ENCODE measurements at regions not wholly inside any gene's neighbourhood (a gene's known extent, or its start where the extent isn't known, plus 50 kb on each side); places are given as distances from the start of the nearest gene placed in this dataset.

- Histone ChIP-seq H2AK5ac (ENCODE audit: insufficient read length, low read length) (no peak overlapping the region), H3K4me2 (ENCODE audit: insufficient read depth, insufficient read length, low read length) (no peak overlapping the region), H3K14ac (ENCODE audit: insufficient read depth, low read length) (no peak overlapping the region), H4K20me1 (ENCODE audit: control insufficient read depth, insufficient read depth, insufficient read length) (no peaks in the 10 kb centered on the region), H3K27me3 (ENCODE audit: insufficient read depth, low read length) (no peaks in the 10 kb centered on the region), H2BK15ac (ENCODE audit: low read depth, low read length) (no peak overlapping the region), H2AFZ (ENCODE audit: low read length) (no peak overlapping the region), H2BK120ac (ENCODE audit: low read depth, low read length, poor library complexity, severe bottlenecking) (no peak overlapping the region), H3K4ac (ENCODE audit: low read depth, low read length) (no peak overlapping the region), H3K9me3 (ENCODE audit: control insufficient read depth, low read depth, low read length) (no peaks in the 10 kb centered on the region), H4K91ac (ENCODE audit: insufficient read length, low read depth, low read length) (no peak overlapping the region), H4K8ac (replicated peaks; ENCODE audit: insufficient read length, low read depth, low read length) (no peak overlapping the region), H3K79me1 (ENCODE audit: insufficient read depth, low read depth, low read length, poor library complexity, severe bottlenecking) (no peaks in the 10 kb centered on the region), H3K23me2 (ENCODE audit: insufficient read length, low read depth, low read length, poor library complexity, severe bottlenecking) (no peaks in the 10 kb centered on the region), H2BK12ac (ENCODE audit: insufficient read length, low read depth, low read length) (no peak overlapping the region), H2BK20ac (ENCODE audit: low read depth, low read length, poor library complexity, severe bottlenecking) (no peak overlapping the region), H3K23ac (ENCODE audit: insufficient read length, low read depth, low read length) (no peak overlapping the region), H3K4me1 (ENCODE audit: insufficient read depth, low read length) (peaks cover 2% of the 10 kb centered on the region; the same call in 1 of the 2 replicates), H3K9ac (ENCODE audit: extremely low read depth, insufficient read length, low read length) (no peak overlapping the region), H2BK5ac (ENCODE audit: insufficient read length, low read length) (no peak overlapping the region), H3K56ac (ENCODE audit: insufficient read length, low read depth, low read length) (no peak overlapping the region), H3K18ac (ENCODE audit: insufficient read length, low read depth, low read length) (no peak overlapping the region), H3K79me2 (ENCODE audit: insufficient read depth, low read length) (no peaks in the 10 kb centered on the region), H4K5ac (ENCODE audit: insufficient read length, low read depth, low read length) (no peak overlapping the region), H3T11ph (ENCODE audit: low read length) (no peak overlapping the region), H3K27ac (ENCODE audit: insufficient read length, low read depth, low read length) (no peak overlapping the region)
- H3K27me3 Mint-ChIP-seq (ENCODE audit: low read depth), result peaks cover 25% of the 10 kb centered on the region
- no peak for TF ChIP-seq CTCF (conservative IDR thresholded peaks at IDR 0.05)
- H3K27ac Mint-ChIP-seq, result no peak overlapping the region
- no peak overlapping the region for H3K4me3 Mint-ChIP-seq
- H3K36me3 Mint-ChIP-seq (ENCODE audit: insufficient read depth in 1 of 3, low read depth in 3 of 3), result no peaks in the 10 kb centered on the region
- no peak for DNase-seq
- H3K4me1 Mint-ChIP-seq, result peaks cover 7 to 16% of the 10 kb centered on the region in 2 experiments
- no peaks in the 10 kb centered on the region for H3K9me3 Mint-ChIP-seq
- no CpG with 5 or more reads among the region's 6 CpGs for WGBS (ENCODE audit: extremely low coverage, insufficient read length, low lambda C conversion rate)
Measured at GRCh38 chr1:175873290-175873935, 130.0 kb upstream of the TNR start.

Data from H9 (cell line).